HUES48 (cell line): ENCODE measurements at regions not wholly inside any gene's neighbourhood (a gene's known extent, or its start where the extent isn't known, plus 50 kb on each side); places are given as distances from the start of the nearest gene placed in this dataset.
"Not testable (repeated sequence)": the region's sequence is repeated elsewhere in the genome, so short reads cannot be mapped to it uniquely, and the experiment has no call there.

Source experiments
- H3K27ac ChIP-seq: one replicate; pipeline ENCODE4 v1.7.0; 2013; ENCODE audit warnings: low read depth, low read length, inconsistent platforms
- H3K27me3 ChIP-seq: 2 replicates; pipeline ENCODE4 v1.6.1; 2013; ENCODE audit warnings: mild to moderate bottlenecking, low read length; ENCODE audit not compliant: control insufficient read depth, insufficient read depth
- H3K36me3 ChIP-seq: 2 replicates; pipeline ENCODE4 v1.6.1; 2013; ENCODE audit warnings: low read length; ENCODE audit not compliant: control insufficient read depth, insufficient read depth
- H3K4me1 ChIP-seq: 2 replicates; pipeline ENCODE4 v1.6.1; 2013; ENCODE audit warnings: mild to moderate bottlenecking, low read length; ENCODE audit not compliant: control insufficient read depth, insufficient read depth
- H3K4me3 ChIP-seq: 2 replicates; pipeline ENCODE4 v1.5.1; 2013; ENCODE audit warnings: mild to moderate bottlenecking, low read depth, low read length
- H3K9ac ChIP-seq: 2 replicates; pipeline ENCODE4 v1.6.1; 2013; ENCODE audit warnings: mild to moderate bottlenecking, low read depth, low read length, moderate library complexity
- H3K9me3 ChIP-seq: 2 replicates; pipeline ENCODE4 v1.6.1; 2013; ENCODE audit warnings: low read length; ENCODE audit not compliant: control insufficient read depth, insufficient read depth

GRCh38 chr18:52168131-52168530, 171.9 kb upstream of the DCC start:
- H3K9ac ChIP-seq, H3K27ac ChIP-seq, H3K27me3 ChIP-seq, H3K4me3 ChIP-seq, H3K36me3 ChIP-seq, H3K4me1 ChIP-seq: not testable (repeated sequence)
- peaks cover 15% of the 10 kb centered on the region for H3K9me3 ChIP-seq

- Histone ChIP-seq H3K9ac (no peak overlapping the region), H3K27me3 (no peaks in the 10 kb centered on the region)
Measured at GRCh38 chr18:52174220-52174619, 165.8 kb upstream of the DCC start.

GRCh38 chr18:52175406-52175805, 164.6 kb upstream of the DCC start:
- Histone ChIP-seq H3K9ac (no peak overlapping the region), H3K4me3 (no peak overlapping the region), H3K36me3 (no peaks in the 10 kb centered on the region), H3K27me3 (no peaks in the 10 kb centered on the region), H3K4me1 (no peaks in the 10 kb centered on the region), H3K27ac (no peak overlapping the region), H3K9me3 (no peaks in the 10 kb centered on the region)

More at GRCh38 chr18:52174220-52174619, 165.8 kb upstream of the DCC start:
- H3K4me1 ChIP-seq = no peaks in the 10 kb centered on the region
- H3K4me3 ChIP-seq = no peak overlapping the region
- H3K27ac ChIP-seq = no peak overlapping the region
- no peaks in the 10 kb centered on the region for H3K9me3 ChIP-seq
- H3K36me3 ChIP-seq = no peaks in the 10 kb centered on the region

GRCh38 chr18:52183107-52183506, 156.9 kb upstream of the DCC start:
- H3K36me3 ChIP-seq = no peaks in the 10 kb centered on the region
- no peak overlapping the region for H3K9ac ChIP-seq
- no peak overlapping the region for H3K4me3 ChIP-seq
- H3K27me3 ChIP-seq = no peaks in the 10 kb centered on the region
- H3K9me3 ChIP-seq = no peaks in the 10 kb centered on the region
- H3K27ac ChIP-seq = no peak overlapping the region
- no peaks in the 10 kb centered on the region for H3K4me1 ChIP-seq

- no peaks in the 10 kb centered on the region for H3K36me3 ChIP-seq
- peaks cover 9% of the 10 kb centered on the region for H3K4me1 ChIP-seq
- no peaks in the 10 kb centered on the region for H3K9me3 ChIP-seq
- no peaks in the 10 kb centered on the region for H3K27me3 ChIP-seq
- no peak overlapping the region for H3K27ac ChIP-seq
- H3K9ac ChIP-seq = no peak overlapping the region
- no peak overlapping the region for H3K4me3 ChIP-seq
Measured at GRCh38 chr18:52190195-52190594, 149.8 kb upstream of the DCC start.

- H3K27ac ChIP-seq = no peak overlapping the region
Measured at GRCh38 chr18:52190631-52191030, 149.4 kb upstream of the DCC start.

GRCh38 chr18:52200406-52200805, 139.6 kb upstream of the DCC start:
- Histone ChIP-seq H3K36me3 (no peaks in the 10 kb centered on the region), H3K9ac (no peak overlapping the region), H3K27me3 (no peaks in the 10 kb centered on the region), H3K4me3 (no peak overlapping the region), H3K27ac (no peak overlapping the region), H3K4me1 (peaks cover 9% of the 10 kb centered on the region; the same call in 1 of the 2 replicates), H3K9me3 (no peaks in the 10 kb centered on the region)

More at GRCh38 chr18:52190631-52191030, 149.4 kb upstream of the DCC start:
- Histone ChIP-seq H3K27me3 (no peaks in the 10 kb centered on the region), H3K4me1 (peaks cover 9% of the 10 kb centered on the region), H3K4me3 (no peak overlapping the region), H3K9ac (no peak overlapping the region), H3K9me3 (no peaks in the 10 kb centered on the region), H3K36me3 (no peaks in the 10 kb centered on the region)

- Histone ChIP-seq H3K4me3 (no peak overlapping the region), H3K27me3 (no peaks in the 10 kb centered on the region), H3K4me1 (peaks cover 9% of the 10 kb centered on the region; the same call in 1 of the 2 replicates), H3K9me3 (no peaks in the 10 kb centered on the region), H3K27ac (no peak overlapping the region), H3K36me3 (no peaks in the 10 kb centered on the region), H3K9ac (no peak overlapping the region)
Measured at GRCh38 chr18:52200921-52201663, 138.9 kb upstream of the DCC start.

- H3K36me3 ChIP-seq = no peaks in the 10 kb centered on the region
- H3K9ac ChIP-seq = no peak overlapping the region
- H3K4me1 ChIP-seq = no peaks in the 10 kb centered on the region
- no peaks in the 10 kb centered on the region for H3K9me3 ChIP-seq
- no peak overlapping the region for H3K4me3 ChIP-seq
- no peak overlapping the region for H3K27ac ChIP-seq
- H3K27me3 ChIP-seq = no peaks in the 10 kb centered on the region
Measured at GRCh38 chr18:52208646-52209045, 131.4 kb upstream of the DCC start.

GRCh38 chr18:52216109-52216508, 123.9 kb upstream of the DCC start:
- Histone ChIP-seq H3K9me3 (no peaks in the 10 kb centered on the region), H3K27ac (no peak overlapping the region), H3K9ac (no peak overlapping the region), H3K4me3 (no peak overlapping the region), H3K4me1 (no peaks in the 10 kb centered on the region), H3K27me3 (no peaks in the 10 kb centered on the region), H3K36me3 (no peaks in the 10 kb centered on the region)

GRCh38 chr18:52216666-52217065, 123.3 kb upstream of the DCC start:
- Histone ChIP-seq H3K36me3 (no peaks in the 10 kb centered on the region), H3K9ac (no peak overlapping the region), H3K4me3 (no peak overlapping the region), H3K9me3 (no peaks in the 10 kb centered on the region), H3K27me3 (no peaks in the 10 kb centered on the region), H3K27ac (no peak overlapping the region), H3K4me1 (no peaks in the 10 kb centered on the region)
